NCI-H1694 (cell line): ENCODE measurements at regions not wholly inside any gene's neighbourhood (a gene's known extent, or its start where the extent isn't known, plus 50 kb on each side); places are given as distances from the start of the nearest gene placed in this dataset.

ENCODE experiments used
- DNase-seq: peaks from one replicate; lab custom pipeline; 2025; lab: John Stamatoyannopoulos, UW

- DNase-seq, result no peak
Observed at GRCh38 chr16:73149334-73149733, 101.4 kb upstream of the ZFHX3 start.

- no peak for DNase-seq
Observed at GRCh38 chr16:73147958-73148357, 100.0 kb upstream of the ZFHX3 start.

GRCh38 chr16:73145166-73145880, 97.4 kb upstream of the ZFHX3 start:
- no peak for DNase-seq

- no peak for DNase-seq
Observed at GRCh38 chr16:73143576-73144422, 95.9 kb upstream of the ZFHX3 start.

- DNase-seq, result no peak
Observed at GRCh38 chr16:73143002-73143401, 95.1 kb upstream of the ZFHX3 start.

- no peak for DNase-seq
Observed at GRCh38 chr16:73142053-73142854, 94.3 kb upstream of the ZFHX3 start.

- DNase-seq, result no peak
Observed at GRCh38 chr16:73140929-73141328, 93.0 kb upstream of the ZFHX3 start.

- no peak for DNase-seq
Observed at GRCh38 chr16:73131156-73131862, 83.4 kb upstream of the ZFHX3 start.

- no peak for DNase-seq
Observed at GRCh38 chr16:73129455-73129854, 81.5 kb upstream of the ZFHX3 start.

GRCh38 chr16:73126525-73126853, 78.6 kb upstream of the ZFHX3 start:
- no peak for DNase-seq

- DNase-seq, result no peak
Observed at GRCh38 chr16:73125850-73126524, 78.1 kb upstream of the ZFHX3 start.

GRCh38 chr16:73124665-73125375, 76.9 kb upstream of the ZFHX3 start:
- no peak for DNase-seq

GRCh38 chr16:73124097-73124652, 76.2 kb upstream of the ZFHX3 start:
- no peak for DNase-seq

- DNase-seq, result no peak
Observed at GRCh38 chr16:73122604-73123391, 74.9 kb upstream of the ZFHX3 start.

GRCh38 chr16:73116576-73116975, 68.6 kb upstream of the ZFHX3 start:
- DNase-seq, result no peak

- DNase-seq, result no peak
Observed at GRCh38 chr16:73113336-73113735, 65.4 kb upstream of the ZFHX3 start.

GRCh38 chr16:73108195-73108963, 60.5 kb upstream of the ZFHX3 start:
- DNase-seq, result no peak

- no peak for DNase-seq
Observed at GRCh38 chr16:73107371-73107770, 59.4 kb upstream of the ZFHX3 start.
